ENCODE measurements at regions not wholly inside any gene's neighbourhood (a gene's known extent, or its start where the extent isn't known, plus 50 kb on each side); places are given as distances from the start of the nearest gene placed in this dataset.

GRCh38 chr13:63942372-63942771 is 2526.7 kb upstream of the PCDH20 start:
- TF ChIP-seq CTCF (IDR thresholded peaks at IDR 0.05 in 2 of 3, conservative IDR thresholded peaks at IDR 0.05 in 1 of 3; ENCODE audit: borderline replicate concordance in 1 of 3, insufficient read depth in 1 of 3, low read depth in 2 of 3, low read length in 2 of 3) (no peak), EZH2 (IDR thresholded peaks at IDR 0.05) (no peak), POLR2AphosphoS5 (IDR thresholded peaks at IDR 0.05; ENCODE audit: low read depth, low read length) (no peak), MAX (IDR thresholded peaks at IDR 0.05) (no peak), POLR2A (IDR thresholded peaks at IDR 0.05; ENCODE audit: borderline replicate concordance, extremely low read depth, insufficient read depth, insufficient read length) (no peak), YY1 (IDR thresholded peaks at IDR 0.05; ENCODE audit: extremely low read depth, insufficient replicate concordance, low read depth, low read length) (no peak)

Data from HCT116 (cell line).